Body of pancreas (tissue), 4 donors: ENCODE measurements at regions not wholly inside any gene's neighbourhood (a gene's known extent, or its start where the extent isn't known, plus 50 kb on each side); places are given as distances from the start of the nearest gene placed in this dataset.

ENCODE experiments used
- ATAC-seq: fragments of 150-250 bp; one replicate; pipeline ENCODE4 v1.9.1; 2016
- DNase-seq, 4 donors: peaks; one replicate each; pipeline ENCODE4 v3.0.0-alpha.2; 2019
- H3K27ac ChIP-seq, 4 donors: fragments of 200-600 bp; sonication (generic); 1 replicate in 3 of 4; 2 replicates in 1 of 4; pipeline versions ENCODE4 v1.5.1 to v1.6.1; 2016 to 2019; ENCODE audit warnings: mild to moderate bottlenecking in 1 of 4, mixed read lengths in 1 of 4, moderate library complexity in 1 of 4
- H3K27me3 ChIP-seq, 2 donors: fragments of 200-600 bp; sonication (generic); one replicate each; pipeline ENCODE4 v1.6.0; 2016; ENCODE audit warnings: mild to moderate bottlenecking in 1 of 2
- H3K36me3 ChIP-seq, 2 donors: fragments of 200-600 bp; sonication (generic); replicated peaks in 1 of 2; 2 replicates each; pipeline ENCODE4 v1.5.1; 2016; ENCODE audit warnings: low read depth in 2 of 2; ENCODE audit not compliant: insufficient read depth in 1 of 2
- H3K4me1 ChIP-seq: fragments of 200-600 bp; sonication (generic); one replicate; pipeline ENCODE4 v1.6.0; 2016
- H3K4me3 ChIP-seq, 2 donors: fragments of 200-600 bp; sonication (generic); 1 replicate in 1 of 2; 2 replicates in 1 of 2; pipeline ENCODE4 v1.5.1; 2016 to 2019
- H3K9me3 ChIP-seq, 3 donors: fragments of 200-600 bp; sonication (generic); 1 replicate in 2 of 3; 2 replicates in 1 of 3; pipeline ENCODE4 v1.5.1; 2016
- CTCF ChIP-seq, 7 experiments: fragments of 450-650 bp in 4 of 7; fragments of 200-600 bp in 3 of 7; sonication (generic) in 3 of 7; IDR thresholded peaks; one replicate each; pipeline ENCODE4 v1.5.1; 2016 to 2019; ENCODE audit warnings: antibody characterized with exemption in 7 of 7
- POLR2A ChIP-seq, 3 donors: fragments of 450-650 bp; IDR thresholded peaks; one replicate each; pipeline ENCODE4 v1.6.1; 2016; ENCODE audit warnings: antibody characterized with exemption in 3 of 3, mild to moderate bottlenecking in 2 of 3
- WGBS, 2 donors: methylation state at CpG; one replicate each; pipeline ENCODE4 v1.1.5; 2017; 5-methylcytosine and 5-hydroxymethylcytosine counted together
- intact Hi-C: fragments of 100-400 bp; cut with DNase I; formaldehyde crosslinking; loops from one replicate; pipeline ENCODE4 v1.15.1; 2023

- TF ChIP-seq POLR2A (IDR thresholded peaks at IDR 0.05) (no peak), CTCF (IDR thresholded peaks at IDR 0.05) (no peak)
- no peaks in the 10 kb centered on the region for H3K36me3 ChIP-seq
- DNase-seq (no peak), ATAC-seq (peak; percentile 4)
- WGBS, 2 donors, result 50% methylated on average over 1 to 2 of the region's 2 CpGs
- peak overlapping the region in 2 of 4 donors; percentile 46 to 50 for H3K27ac ChIP-seq
- H3K9me3 ChIP-seq, result no peaks in the 10 kb centered on the region
- H3K27me3 ChIP-seq, result no peaks in the 10 kb centered on the region
- no peak overlapping the region for H3K4me3 ChIP-seq
- intact Hi-C loops, result no loop called here
- H3K4me1 ChIP-seq, result peaks cover 35% of the 10 kb centered on the region
Measured at GRCh38 chr9:27625751-27626150, 52.5 kb upstream of the C9orf72 start.

GRCh38 chr9:27626244-27627187, 53.2 kb upstream of the C9orf72 start:
- 41 to 45% methylated on average over 8 of the region's 8 CpGs for WGBS, 2 donors
- Histone ChIP-seq H3K4me3 (no peak overlapping the region), H3K9me3 (no peaks in the 10 kb centered on the region), H3K27me3 (no peaks in the 10 kb centered on the region), H3K36me3 (no peaks in the 10 kb centered on the region), H3K4me1 (peaks cover 35% of the 10 kb centered on the region), H3K27ac (peak overlapping the region in 3 of 4 donors; percentile 15 to 50 (median 46))
- no peak for TF ChIP-seq POLR2A (IDR thresholded peaks at IDR 0.05)
- DNase-seq (peak in 2 of 4 donors; percentile 16 to 20), ATAC-seq (peak; percentile 92)
- intact Hi-C loops, result no loop called here

GRCh38 chr9:27627188-27627564, 53.9 kb upstream of the C9orf72 start:
- H3K27ac ChIP-seq, result peak overlapping the region in 3 of 4 donors; percentile 15 to 50 (median 46)
- intact Hi-C loops, result no loop called here
- no peak for DNase-seq
- WGBS, 2 donors, result 44 to 51% methylated on average over 5 of the region's 5 CpGs
- no peak overlapping the region for H3K4me3 ChIP-seq
- H3K27me3 ChIP-seq, result no peaks in the 10 kb centered on the region
- H3K4me1 ChIP-seq, result peaks cover 35% of the 10 kb centered on the region
- no peak for TF ChIP-seq CTCF (IDR thresholded peaks at IDR 0.05)
- TF ChIP-seq POLR2A (IDR thresholded peaks at IDR 0.05), result no peak
- no peak for ATAC-seq
- H3K9me3 ChIP-seq, result no peaks in the 10 kb centered on the region
- H3K36me3 ChIP-seq, result no peaks in the 10 kb centered on the region

DNA sequence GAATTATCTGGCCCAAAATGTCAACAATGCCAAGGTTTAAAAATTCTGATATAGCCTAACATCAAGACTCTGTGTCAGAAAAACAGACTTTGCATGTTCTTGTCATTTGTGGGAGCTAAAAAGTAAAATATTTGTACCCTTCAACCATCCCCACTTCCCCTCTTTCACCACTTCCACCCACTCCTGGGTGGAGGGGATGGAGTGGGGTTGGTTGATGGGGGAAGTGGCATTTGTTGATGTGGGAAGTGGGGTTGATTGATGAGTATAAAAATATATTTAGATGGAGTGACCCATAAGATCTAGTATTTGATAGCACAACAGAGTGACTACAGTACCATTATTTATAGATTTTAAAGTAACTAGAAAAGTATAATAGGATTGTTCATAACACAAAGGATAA, 55.0 kb upstream of the C9orf72 start:
- Histone ChIP-seq H3K27ac (no peak overlapping the region), H3K36me3 (no peaks in the 10 kb centered on the region), H3K4me3 (no peak overlapping the region), H3K27me3 (no peaks in the 10 kb centered on the region), H3K4me1 (peaks cover 35% of the 10 kb centered on the region), H3K9me3 (no peaks in the 10 kb centered on the region)
- intact Hi-C loops, result no loop called here
- no peak for TF ChIP-seq CTCF (IDR thresholded peaks at IDR 0.05)
- TF ChIP-seq POLR2A (IDR thresholded peaks at IDR 0.05), result no peak
- ATAC-seq (no peak), DNase-seq (no peak)

- Histone ChIP-seq H3K36me3 (no peaks in the 10 kb centered on the region), H3K9me3 (no peaks in the 10 kb centered on the region), H3K4me3 (no peak overlapping the region), H3K4me1 (peaks cover 35% of the 10 kb centered on the region), H3K27ac (no peak overlapping the region), H3K27me3 (no peaks in the 10 kb centered on the region)
- ATAC-seq, result peak; percentile 27
- TF ChIP-seq POLR2A (IDR thresholded peaks at IDR 0.05) (no peak), CTCF (IDR thresholded peaks at IDR 0.05) (no peak)
- no peak for DNase-seq
- intact Hi-C loops, result no loop called here
- 31 to 33% methylated on average over 2 of the region's 2 CpGs for WGBS, 2 donors
Measured at GRCh38 chr9:27629425-27629824, 56.1 kb upstream of the C9orf72 start.
